ENCODE measurements at regions not wholly inside any gene's neighbourhood (a gene's known extent, or its start where the extent isn't known, plus 50 kb on each side); places are given as distances from the start of the nearest gene placed in this dataset.

GRCh38 chr5:168054091-168054490 is 237.4 kb upstream of the WWC1 start:
- no peak overlapping the region for H3K4me3 Mint-ChIP-seq
- H3K9me3 Mint-ChIP-seq = no peaks in the 10 kb centered on the region
- no peak overlapping the region for H3K27ac Mint-ChIP-seq
- H3K4me1 Mint-ChIP-seq (ENCODE audit: low read depth) = no peaks in the 10 kb centered on the region
- H3K36me3 Mint-ChIP-seq (ENCODE audit: low read depth) = no peaks in the 10 kb centered on the region
- no peaks in the 10 kb centered on the region for H3K27me3 Mint-ChIP-seq
- intact Hi-C loops (cut with micrococcal nuclease) = no loop called here

GRCh38 chr5:168055141-168055683 is 236.2 kb upstream of the WWC1 start:
- H3K4me3 Mint-ChIP-seq = no peak overlapping the region
- no peaks in the 10 kb centered on the region for H3K4me1 Mint-ChIP-seq (ENCODE audit: low read depth)
- H3K27ac Mint-ChIP-seq = no peak overlapping the region
- no peaks in the 10 kb centered on the region for H3K9me3 Mint-ChIP-seq
- H3K36me3 Mint-ChIP-seq (ENCODE audit: low read depth) = no peaks in the 10 kb centered on the region
- intact Hi-C loops (cut with micrococcal nuclease) = no loop called here
- H3K27me3 Mint-ChIP-seq = no peaks in the 10 kb centered on the region

- intact Hi-C loops (cut with micrococcal nuclease) = no loop called here
- H3K9me3 Mint-ChIP-seq = no peaks in the 10 kb centered on the region
- H3K4me1 Mint-ChIP-seq (ENCODE audit: low read depth) = no peaks in the 10 kb centered on the region
- no peak overlapping the region for H3K27ac Mint-ChIP-seq
- H3K27me3 Mint-ChIP-seq = no peaks in the 10 kb centered on the region
- H3K4me3 Mint-ChIP-seq = no peak overlapping the region
- H3K36me3 Mint-ChIP-seq (ENCODE audit: low read depth) = no peaks in the 10 kb centered on the region
These were observed 235.5 kb upstream of the WWC1 start for GRCh38 chr5:168055961-168056360.

- Mint-ChIP-seq H3K36me3 (ENCODE audit: low read depth) (no peaks in the 10 kb centered on the region), H3K27ac (no peak overlapping the region), H3K27me3 (no peaks in the 10 kb centered on the region), H3K4me3 (no peak overlapping the region), H3K9me3 (no peaks in the 10 kb centered on the region), H3K4me1 (ENCODE audit: low read depth) (no peaks in the 10 kb centered on the region)
- intact Hi-C loops (cut with micrococcal nuclease) = no loop called here
These were observed 234.8 kb upstream of the WWC1 start for GRCh38 chr5:168056499-168057182.

- no peaks in the 10 kb centered on the region for H3K9me3 Mint-ChIP-seq
- H3K27ac Mint-ChIP-seq = no peak overlapping the region
- intact Hi-C loops (cut with micrococcal nuclease) = no loop called here
- H3K36me3 Mint-ChIP-seq (ENCODE audit: low read depth) = no peaks in the 10 kb centered on the region
- no peaks in the 10 kb centered on the region for H3K4me1 Mint-ChIP-seq (ENCODE audit: low read depth)
- no peak overlapping the region for H3K4me3 Mint-ChIP-seq
- H3K27me3 Mint-ChIP-seq = no peaks in the 10 kb centered on the region
These were observed 233.5 kb upstream of the WWC1 start for GRCh38 chr5:168057905-168058304.

- Mint-ChIP-seq H3K4me3 (no peak overlapping the region), H3K36me3 (ENCODE audit: low read depth) (no peaks in the 10 kb centered on the region), H3K4me1 (ENCODE audit: low read depth) (no peaks in the 10 kb centered on the region), H3K9me3 (no peaks in the 10 kb centered on the region), H3K27me3 (no peaks in the 10 kb centered on the region), H3K27ac (no peak overlapping the region)
- intact Hi-C loops (cut with micrococcal nuclease) = no loop called here
These were observed 232.3 kb upstream of the WWC1 start for GRCh38 chr5:168059131-168059530.

GRCh38 chr5:168062239-168062638 is 229.2 kb upstream of the WWC1 start:
- intact Hi-C loops (cut with micrococcal nuclease) = no loop called here
- Mint-ChIP-seq H3K4me1 (ENCODE audit: low read depth) (no peaks in the 10 kb centered on the region), H3K27ac (no peak overlapping the region), H3K27me3 (no peaks in the 10 kb centered on the region), H3K9me3 (no peaks in the 10 kb centered on the region), H3K36me3 (ENCODE audit: low read depth) (no peaks in the 10 kb centered on the region), H3K4me3 (no peak overlapping the region)

- intact Hi-C loops (cut with micrococcal nuclease) = no loop called here
- H3K4me3 Mint-ChIP-seq = no peak overlapping the region
These were observed 227.0 kb upstream of the WWC1 start for GRCh38 chr5:168064457-168064856.

GRCh38 chr5:168064933-168065622 is 226.4 kb upstream of the WWC1 start:
- Mint-ChIP-seq H3K4me3 (no peak overlapping the region), H3K9me3 (no peaks in the 10 kb centered on the region), H3K36me3 (ENCODE audit: low read depth) (no peaks in the 10 kb centered on the region), H3K27me3 (peaks cover 2% of the 10 kb centered on the region), H3K27ac (no peak overlapping the region), H3K4me1 (ENCODE audit: low read depth) (no peaks in the 10 kb centered on the region)
- intact Hi-C loops (cut with micrococcal nuclease) = no loop called here

More at GRCh38 chr5:168064457-168064856, 227.0 kb upstream of the WWC1 start:
- Mint-ChIP-seq H3K9me3 (no peaks in the 10 kb centered on the region), H3K4me1 (ENCODE audit: low read depth) (no peaks in the 10 kb centered on the region), H3K27me3 (peaks cover 2% of the 10 kb centered on the region), H3K36me3 (ENCODE audit: low read depth) (no peaks in the 10 kb centered on the region), H3K27ac (no peak overlapping the region)

- Mint-ChIP-seq H3K4me3 (no peak overlapping the region), H3K9me3 (no peaks in the 10 kb centered on the region), H3K4me1 (ENCODE audit: low read depth) (no peaks in the 10 kb centered on the region), H3K27ac (no peak overlapping the region), H3K36me3 (ENCODE audit: low read depth) (no peaks in the 10 kb centered on the region), H3K27me3 (peaks cover 2% of the 10 kb centered on the region)
- intact Hi-C loops (cut with micrococcal nuclease) = no loop called here
These were observed 224.8 kb upstream of the WWC1 start for GRCh38 chr5:168066536-168067208.

GRCh38 chr5:168070761-168071160 is 220.7 kb upstream of the WWC1 start:
- Mint-ChIP-seq H3K4me3 (no peak overlapping the region), H3K4me1 (ENCODE audit: low read depth) (no peaks in the 10 kb centered on the region), H3K36me3 (ENCODE audit: low read depth) (no peaks in the 10 kb centered on the region), H3K27ac (no peak overlapping the region), H3K9me3 (no peaks in the 10 kb centered on the region), H3K27me3 (peaks cover 5% of the 10 kb centered on the region)
- intact Hi-C loops (cut with micrococcal nuclease) = no loop called here

GRCh38 chr5:168072665-168073064 is 218.8 kb upstream of the WWC1 start:
- H3K36me3 Mint-ChIP-seq (ENCODE audit: low read depth) = no peaks in the 10 kb centered on the region
- no peak overlapping the region for H3K4me3 Mint-ChIP-seq
- H3K27me3 Mint-ChIP-seq = peaks cover 5% of the 10 kb centered on the region
- intact Hi-C loops (cut with micrococcal nuclease) = no loop called here
- no peaks in the 10 kb centered on the region for H3K9me3 Mint-ChIP-seq
- H3K4me1 Mint-ChIP-seq (ENCODE audit: low read depth) = no peaks in the 10 kb centered on the region
- H3K27ac Mint-ChIP-seq = no peak overlapping the region

GRCh38 chr5:168073311-168073710 is 218.1 kb upstream of the WWC1 start:
- Mint-ChIP-seq H3K9me3 (no peaks in the 10 kb centered on the region), H3K4me1 (ENCODE audit: low read depth) (no peaks in the 10 kb centered on the region), H3K36me3 (ENCODE audit: low read depth) (no peaks in the 10 kb centered on the region), H3K27ac (no peak overlapping the region), H3K4me3 (no peak overlapping the region), H3K27me3 (peaks cover 3% of the 10 kb centered on the region)
- intact Hi-C loops (cut with micrococcal nuclease) = no loop called here

Data from dendritic cell treated with granulocyte-macrophage colony-stimulating factor and Interleukin-4, amounts not matched to agents 40 ng/mL and 50 ng/mL, for 4 days (primary cell).